Fibroblast of skin of left biceps (primary cell): ENCODE measurements at regions not wholly inside any gene's neighbourhood (a gene's known extent, or its start where the extent isn't known, plus 50 kb on each side); places are given as distances from the start of the nearest gene placed in this dataset.

Experiments used
- DNase-seq, 2 experiments: peaks; one replicate each; pipeline ENCODE4 v3.0.0-alpha.2; 2013; ENCODE audit warnings: low read depth in 2 of 2

- DNase-seq: peak; percentile 24 to 33
Observed at GRCh38 chr4:79467246-79467932, 59.4 kb upstream of the GK2 start.

GRCh38 chr4:79466621-79467020 is 58.6 kb upstream of the GK2 start:
- DNase-seq: no peak
